Trophoblast cell (in vitro differentiated cells and primary cell): ENCODE measurements at regions not wholly inside any gene's neighbourhood (a gene's known extent, or its start where the extent isn't known, plus 50 kb on each side); places are given as distances from the start of the nearest gene placed in this dataset.

Experiments
- DNase-seq, 2 donors: peaks; one replicate each; pipeline ENCODE4 v3.0.0-alpha.2; 2016
- H2AFZ ChIP-seq: 2 replicates; pipeline ENCODE4 v1.6.1; 2013; ENCODE audit warnings: low read length, moderate library complexity, mild to moderate bottlenecking; ENCODE audit not compliant: insufficient read depth, poor library complexity
- H2AK5ac ChIP-seq: 2 replicates; pipeline ENCODE4 v1.6.1; 2013; ENCODE audit warnings: mild to moderate bottlenecking, low read length
- H2BK120ac ChIP-seq: 2 replicates; pipeline ENCODE4 v1.6.1; 2013; ENCODE audit warnings: low read length, mild to moderate bottlenecking, moderate library complexity; ENCODE audit not compliant: insufficient read depth, poor library complexity
- H2BK12ac ChIP-seq: 2 replicates; pipeline ENCODE4 v1.6.1; 2013; ENCODE audit warnings: mild to moderate bottlenecking, low read length, moderate library complexity
- H2BK5ac ChIP-seq: 2 replicates; pipeline ENCODE4 v1.6.1; 2013; ENCODE audit warnings: low read length, low read depth, moderate library complexity, mild to moderate bottlenecking; ENCODE audit not compliant: poor library complexity
- H3K14ac ChIP-seq: 2 replicates; pipeline ENCODE4 v1.6.1; 2013; ENCODE audit warnings: mild to moderate bottlenecking, low read length
- H3K18ac ChIP-seq: 2 replicates; pipeline ENCODE4 v1.6.1; 2013; ENCODE audit warnings: mild to moderate bottlenecking, low read length
- H3K23ac ChIP-seq: 2 replicates; pipeline ENCODE4 v1.6.1; 2013; ENCODE audit warnings: low read length
- H3K27ac ChIP-seq: 2 replicates; pipeline ENCODE4 v1.5.1; 2013; ENCODE audit warnings: low read depth, mild to moderate bottlenecking, inconsistent platforms, low read length, moderate library complexity
- H3K27me3 ChIP-seq: 2 replicates; pipeline ENCODE4 v1.6.1; 2013; ENCODE audit warnings: inconsistent platforms, mild to moderate bottlenecking, low read length, moderate library complexity; ENCODE audit not compliant: insufficient read depth
- H3K36me3 ChIP-seq, 2 experiments: 1 replicate in 1 of 2; 2 replicates in 1 of 2; pipeline ENCODE4 v1.6.1; 2013; ENCODE audit warnings: low read length in 2 of 2, mild to moderate bottlenecking in 2 of 2, moderate library complexity in 1 of 2; ENCODE audit not compliant: insufficient read depth in 2 of 2, control insufficient read depth in 1 of 2
- H3K4ac ChIP-seq: 2 replicates; pipeline ENCODE4 v1.6.1; 2013; ENCODE audit warnings: low read depth, mild to moderate bottlenecking, low read length, moderate library complexity
- H3K4me1 ChIP-seq, 2 experiments: 1 replicate in 1 of 2; 2 replicates in 1 of 2; pipeline ENCODE4 v1.6.1; 2013; ENCODE audit warnings: low read length in 2 of 2, mild to moderate bottlenecking in 2 of 2, moderate library complexity in 1 of 2; ENCODE audit not compliant: insufficient read depth in 2 of 2, control insufficient read depth in 1 of 2
- H3K4me2 ChIP-seq: 2 replicates; pipeline ENCODE4 v1.6.1; 2013; ENCODE audit warnings: inconsistent platforms, mild to moderate bottlenecking, low read length, moderate library complexity
- H3K4me3 ChIP-seq: 2 replicates; pipeline ENCODE4 v1.5.1; 2013; ENCODE audit warnings: mild to moderate bottlenecking, low read depth, low read length, inconsistent platforms
- H3K79me1 ChIP-seq: one replicate; pipeline ENCODE4 v1.6.1; 2013; ENCODE audit warnings: low read length
- H3K79me2 ChIP-seq: 2 replicates; pipeline ENCODE4 v1.6.1; 2013; ENCODE audit warnings: low read length, mild to moderate bottlenecking; ENCODE audit not compliant: control insufficient read depth, insufficient read depth, poor library complexity
- H3K9ac ChIP-seq: 2 replicates; pipeline ENCODE4 v1.6.1; 2013; ENCODE audit warnings: mild to moderate bottlenecking, low read length
- H3K9me3 ChIP-seq: 2 replicates; pipeline ENCODE4 v1.6.1; 2013; ENCODE audit warnings: low read depth, mild to moderate bottlenecking, control low read depth, inconsistent platforms, low read length; ENCODE audit not compliant: insufficient read depth
- H4K12ac ChIP-seq: 2 replicates; pipeline ENCODE4 v1.6.1; 2013; ENCODE audit warnings: low read depth, mild to moderate bottlenecking, low read length, moderate library complexity
- H4K8ac ChIP-seq: 2 replicates; pipeline ENCODE4 v1.6.1; 2013; ENCODE audit warnings: low read depth, mild to moderate bottlenecking, low read length, moderate library complexity
- H4K91ac ChIP-seq: one replicate; pipeline ENCODE4 v1.6.1; 2013; ENCODE audit warnings: low read depth, mild to moderate bottlenecking, low read length, moderate library complexity
- WGBS: extraction: QIAGEN DNeasy Blood & Tissue Kit; methylation state at CpG from one replicate; pipeline ENCODE4 v1.1.7; 2013; ENCODE audit warnings: missing lambda C conversion rate; ENCODE audit not compliant: insufficient read length, insufficient coverage; ENCODE audit errors: extremely low coverage; 5-methylcytosine and 5-hydroxymethylcytosine counted together

DNA sequence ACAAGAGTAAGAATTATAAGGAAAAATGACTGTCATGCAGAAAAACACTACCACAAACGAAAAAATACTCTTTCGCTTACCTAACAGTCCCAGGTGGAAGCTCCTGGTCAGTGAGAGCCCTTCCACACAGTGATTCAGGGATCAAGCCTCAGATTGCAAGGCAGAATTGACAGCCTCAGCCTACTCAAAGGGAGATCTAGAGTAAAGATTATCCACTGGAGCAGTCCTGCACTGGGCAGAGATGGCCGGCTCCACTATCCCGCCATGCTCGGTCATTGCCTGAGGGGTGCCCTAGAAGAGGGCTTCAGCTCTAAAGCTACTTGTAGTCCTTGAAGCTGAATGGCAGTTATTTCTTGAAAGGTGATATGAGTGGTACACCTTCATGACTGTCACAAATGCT lies 174.7 kb downstream of the TTC8 start:
- Histone ChIP-seq H3K27me3 (no peaks in the 10 kb centered on the region), H2AFZ (no peak overlapping the region), H3K4ac (no peak overlapping the region), H2BK120ac (no peak overlapping the region), H3K36me3 (no peaks in the 10 kb centered on the region), H2BK12ac (no peak overlapping the region), H4K8ac (no peak overlapping the region), H2BK5ac (no peak overlapping the region), H3K4me3 (no peak overlapping the region), H3K4me2 (no peak overlapping the region), H2AK5ac (no peak overlapping the region), H3K27ac (no peak overlapping the region), H3K9me3 (peaks cover 7% of the 10 kb centered on the region), H3K23ac (no peak overlapping the region), H3K9ac (no peak overlapping the region), H4K12ac (no peak overlapping the region), H3K18ac (no peak overlapping the region), H3K4me1 (peaks cover 3 to 5% of the 10 kb centered on the region in 2 experiments), H4K91ac (no peak overlapping the region), H3K14ac (no peak overlapping the region), H3K79me2 (no peaks in the 10 kb centered on the region), H3K79me1 (no peaks in the 10 kb centered on the region)
- WGBS = no CpG with 5 or more reads among the region's 5 CpGs
- no peak for DNase-seq

DNA sequence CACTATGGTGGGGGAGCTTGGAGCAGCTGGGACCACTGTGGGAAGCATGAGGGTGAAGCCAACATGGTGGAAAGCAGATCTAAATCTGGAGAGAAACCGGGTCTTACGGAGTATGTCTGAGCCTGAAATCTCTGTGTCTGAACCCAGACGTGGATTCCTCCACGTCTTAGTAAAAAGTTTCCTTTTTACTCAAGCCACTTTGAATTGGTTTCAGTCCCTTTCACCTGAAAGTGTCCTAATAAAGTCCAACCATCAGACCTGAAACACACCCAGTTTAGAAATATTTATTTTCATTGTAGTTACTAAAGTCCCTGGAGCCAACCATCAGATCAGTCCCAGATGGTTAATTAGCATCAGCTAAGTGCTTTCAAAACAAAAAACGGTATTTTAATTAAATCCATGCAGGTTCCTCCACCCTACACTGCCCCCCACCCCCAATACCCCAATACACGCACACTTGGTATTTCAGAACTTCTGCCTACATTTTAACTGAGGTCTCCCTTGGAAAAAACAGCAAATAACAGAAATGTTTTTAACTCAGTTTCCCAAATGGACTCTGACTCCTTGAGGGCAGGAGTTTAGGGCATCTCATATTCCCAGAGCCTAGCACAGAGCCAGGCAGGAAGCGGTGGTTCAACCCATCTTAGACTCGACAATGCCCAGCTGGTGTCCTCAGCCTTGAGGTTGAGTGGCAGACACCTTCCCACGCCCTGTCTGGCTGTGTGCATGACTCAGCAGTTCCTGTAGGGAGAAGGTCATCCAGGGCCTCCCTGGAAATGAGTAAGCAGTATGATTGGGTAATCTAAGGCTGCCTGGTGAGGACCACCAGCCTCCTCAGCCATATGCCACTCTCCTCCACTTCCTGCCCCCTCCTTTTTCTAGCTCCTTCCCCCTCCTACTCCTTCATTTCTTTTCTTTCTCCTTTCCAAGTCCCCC lies 175.8 kb downstream of the TTC8 start:
- Histone ChIP-seq H3K9me3 (peaks cover 7% of the 10 kb centered on the region), H3K27ac (no peak overlapping the region), H2BK12ac (no peak overlapping the region), H3K9ac (no peak overlapping the region), H2BK120ac (no peak overlapping the region), H3K36me3 (no peaks in the 10 kb centered on the region), H3K4me2 (no peak overlapping the region), H4K8ac (no peak overlapping the region), H2BK5ac (no peak overlapping the region), H3K79me2 (no peaks in the 10 kb centered on the region), H3K23ac (no peak overlapping the region), H3K27me3 (no peaks in the 10 kb centered on the region), H2AFZ (no peak overlapping the region), H3K4me1 (peaks cover 3 to 5% of the 10 kb centered on the region in 2 experiments), H3K4ac (no peak overlapping the region), H4K91ac (no peak overlapping the region), H3K18ac (no peak overlapping the region), H3K79me1 (no peaks in the 10 kb centered on the region), H3K14ac (no peak overlapping the region), H4K12ac (no peak overlapping the region), H3K4me3 (no peak overlapping the region), H2AK5ac (no peak overlapping the region)
- peak; percentile 86 to 87 for DNase-seq
- WGBS = no CpG with 5 or more reads among the region's 9 CpGs

DNA sequence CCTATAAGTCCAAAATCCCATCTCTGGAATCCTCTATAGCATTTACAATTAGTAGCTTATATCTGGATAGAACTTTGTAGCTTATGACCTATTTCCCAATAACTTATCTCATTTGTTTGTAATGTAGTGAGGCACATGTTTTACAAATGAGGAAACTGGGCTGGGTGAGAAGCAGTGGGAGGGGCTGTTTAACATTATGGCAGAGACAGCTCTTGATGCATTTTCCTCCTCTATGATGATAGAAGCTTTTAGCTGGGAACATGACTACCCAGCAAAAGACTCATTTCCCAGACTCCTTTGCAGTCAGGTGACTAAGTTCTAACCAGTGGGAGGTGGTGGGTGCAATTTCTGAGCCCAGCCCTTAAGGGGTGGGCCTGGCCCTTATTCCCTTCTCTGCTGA lies 179.7 kb downstream of the TTC8 start:
- Histone ChIP-seq H2BK12ac (no peak overlapping the region), H4K12ac (no peak overlapping the region), H3K23ac (no peak overlapping the region), H3K18ac (no peak overlapping the region), H3K4me3 (no peak overlapping the region), H2BK120ac (no peak overlapping the region), H3K14ac (no peak overlapping the region), H3K4me2 (no peak overlapping the region), H3K4ac (no peak overlapping the region), H3K27me3 (no peaks in the 10 kb centered on the region), H3K9ac (no peak overlapping the region), H2AK5ac (no peak overlapping the region), H3K36me3 (no peaks in the 10 kb centered on the region), H4K8ac (no peak overlapping the region), H2AFZ (no peak overlapping the region), H3K4me1 (peaks cover 3 to 5% of the 10 kb centered on the region in 2 experiments), H3K27ac (no peak overlapping the region), H4K91ac (no peak overlapping the region), H3K9me3 (peaks cover 5% of the 10 kb centered on the region), H3K79me2 (no peaks in the 10 kb centered on the region), H2BK5ac (no peak overlapping the region), H3K79me1 (no peaks in the 10 kb centered on the region)
- DNase-seq = peak; percentile 22 to 50

DNA sequence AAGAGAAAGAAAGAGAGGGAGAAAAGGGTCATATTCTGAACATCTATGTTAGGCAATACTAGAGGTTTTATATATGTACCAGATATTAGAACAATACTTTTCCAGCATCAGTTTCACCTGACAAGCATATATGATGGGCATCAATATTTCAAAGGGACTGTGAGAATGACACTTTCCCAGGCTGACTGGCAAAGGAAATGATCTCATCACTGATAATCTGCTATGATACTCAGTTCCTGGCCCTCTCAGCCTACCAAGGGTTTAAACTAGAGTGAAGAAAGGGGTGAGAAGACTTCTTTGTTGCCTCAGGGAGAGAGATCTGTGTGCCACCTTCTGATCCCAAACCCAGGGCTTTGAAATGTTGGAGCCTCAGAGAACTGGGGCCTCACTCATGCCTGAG lies 183.5 kb downstream of the TTC8 start:
- no peak overlapping the region for H4K91ac ChIP-seq
- H2AFZ ChIP-seq = no peak overlapping the region
- no peaks in the 10 kb centered on the region for H3K27me3 ChIP-seq
- H2AK5ac ChIP-seq = no peak overlapping the region
- no peak overlapping the region for H2BK120ac ChIP-seq
- no peak overlapping the region for H4K12ac ChIP-seq
- no peak overlapping the region for H3K4me2 ChIP-seq
- H3K14ac ChIP-seq = no peak overlapping the region
- H3K36me3 ChIP-seq = no peaks in the 10 kb centered on the region
- H3K4me3 ChIP-seq = no peak overlapping the region
- H3K79me1 ChIP-seq = no peaks in the 10 kb centered on the region
- no peak overlapping the region for H3K18ac ChIP-seq
- no peak overlapping the region for H2BK5ac ChIP-seq
- H3K27ac ChIP-seq = no peak overlapping the region
- H3K4ac ChIP-seq = no peak overlapping the region
- H3K23ac ChIP-seq = no peak overlapping the region
- H4K8ac ChIP-seq = no peak overlapping the region
- H3K9ac ChIP-seq = no peak overlapping the region
- H2BK12ac ChIP-seq = no peak overlapping the region
- H3K9me3 ChIP-seq = no peaks in the 10 kb centered on the region
- H3K4me1 ChIP-seq = no peaks in the 10 kb centered on the region
- H3K79me2 ChIP-seq = no peaks in the 10 kb centered on the region
- DNase-seq = no peak
